Activated T-helper 1 cell treated with anti-CD3 and anti-CD28 coated beads, Interleukin-12 subunit alpha, Interleukin-12 subunit beta, Interleukin-2, Interleukin-4 antibody, amounts not matched to agents 30 ng/mL and 10 ng/mL and 1 ng/mL, durations not matched to agents 14 hours and 24 hours and 36 hours (primary cell): ENCODE measurements at regions not wholly inside any gene's neighbourhood (a gene's known extent, or its start where the extent isn't known, plus 50 kb on each side); places are given as distances from the start of the nearest gene placed in this dataset.
"Not testable (repeated sequence)": the region's sequence is repeated elsewhere in the genome, so short reads cannot be mapped to it uniquely, and the experiment has no call there.

Experiments used
- DNase-seq: peaks from one replicate; pipeline ENCODE4 v3.0.0; 2021; ENCODE audit warnings: low spot score
- H3K27ac Mint-ChIP-seq: one replicate; pipeline ENCODE4 v1.8.0; 2021; ENCODE audit warnings: mild to moderate bottlenecking, mixed read lengths
- H3K27me3 Mint-ChIP-seq: one replicate; pipeline ENCODE4 v1.8.0; 2022; ENCODE audit warnings: mild to moderate bottlenecking, moderate library complexity, mixed read lengths; ENCODE audit not compliant: insufficient read depth
- H3K36me3 Mint-ChIP-seq: one replicate; pipeline ENCODE4 v1.8.0; 2021; ENCODE audit warnings: low read depth, mixed read lengths
- H3K4me1 Mint-ChIP-seq: one replicate; pipeline ENCODE4 v1.8.0; 2021; ENCODE audit warnings: low read depth, mixed read lengths
- H3K4me3 Mint-ChIP-seq: one replicate; pipeline ENCODE4 v1.8.0; 2021; ENCODE audit warnings: mild to moderate bottlenecking, moderate library complexity, mixed read lengths
- H3K9me3 Mint-ChIP-seq: one replicate; pipeline ENCODE4 v1.8.0; 2021; ENCODE audit warnings: mixed read lengths
- intact Hi-C: fragments of 100-400 bp; cut with micrococcal nuclease; formaldehyde crosslinking; loops from one replicate; pipeline ENCODE4 v1.15.1; 2024

DNA sequence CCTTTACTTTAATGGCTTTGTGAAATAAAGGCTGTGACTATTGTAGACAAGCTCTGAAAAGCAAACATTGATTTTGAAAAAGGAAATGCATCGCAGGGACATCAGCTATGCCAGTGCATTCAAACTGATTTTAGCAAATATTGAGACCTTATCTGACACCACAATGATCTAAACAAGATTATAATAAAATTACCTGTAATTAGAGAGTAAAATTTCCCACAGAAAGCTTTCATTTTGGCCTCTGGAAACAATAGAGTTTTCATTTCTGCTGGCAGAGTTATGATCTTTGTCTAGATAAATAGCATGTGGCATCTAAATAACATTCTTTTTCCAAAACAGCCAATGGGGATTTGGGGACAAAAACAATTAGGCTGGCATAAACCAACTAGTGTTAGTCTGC, 650.4 kb upstream of the PRMT6 start:
- Mint-ChIP-seq H3K27ac (no peak overlapping the region), H3K9me3 (no peaks in the 10 kb centered on the region), H3K27me3 (no peaks in the 10 kb centered on the region)

DNA sequence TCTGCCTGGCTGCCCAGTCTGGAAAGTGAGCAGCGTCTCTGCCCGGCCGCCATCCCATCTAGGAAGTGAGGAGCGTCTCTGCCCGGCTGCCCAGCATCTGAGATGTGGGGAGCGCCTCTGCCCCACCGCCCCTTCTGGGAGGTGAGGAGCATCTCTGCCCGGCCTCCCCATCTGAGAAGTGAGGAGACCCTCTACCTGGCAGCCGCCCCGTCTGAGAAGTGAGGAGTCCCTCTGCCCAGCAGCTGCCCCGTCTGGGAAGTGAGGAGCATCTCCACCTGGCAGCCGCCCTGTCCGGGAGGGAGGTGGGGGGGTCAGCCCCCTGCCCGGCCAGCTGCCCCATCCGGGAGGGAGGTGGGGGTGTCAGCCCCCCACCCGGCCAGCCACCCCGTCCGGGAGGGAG, 644.2 kb upstream of the PRMT6 start:
- H3K4me3 Mint-ChIP-seq, DNase-seq, H3K27ac Mint-ChIP-seq, H3K27me3 Mint-ChIP-seq, intact Hi-C loops, H3K4me1 Mint-ChIP-seq, H3K36me3 Mint-ChIP-seq: not testable (repeated sequence)
- H3K9me3 Mint-ChIP-seq, result peaks cover 11% of the 10 kb centered on the region

More for the DNA sequence above, 650.4 kb upstream of the PRMT6 start:
- Mint-ChIP-seq H3K4me1 (no peaks in the 10 kb centered on the region), H3K4me3 (no peak overlapping the region), H3K36me3 (no peaks in the 10 kb centered on the region)
- intact Hi-C loops, result no loop called here
- no peak for DNase-seq

DNA sequence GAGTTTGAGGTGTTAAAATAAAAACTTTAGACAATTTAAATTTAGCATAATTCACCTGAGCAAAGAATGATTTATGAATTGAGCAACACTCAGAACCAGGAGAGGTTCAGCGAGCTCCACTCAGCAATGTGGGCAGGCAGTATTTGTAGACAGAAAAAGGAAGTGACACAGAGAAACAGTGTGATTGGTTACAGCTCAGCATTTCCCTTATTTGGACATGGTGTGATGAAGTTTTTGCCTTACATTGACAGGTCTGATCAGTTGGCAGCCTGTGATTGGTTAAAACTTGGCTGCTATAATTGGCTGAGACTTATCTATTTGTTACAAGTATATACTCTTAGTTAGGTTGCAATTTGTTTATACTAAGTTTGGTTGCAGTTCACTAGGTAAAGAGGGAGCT, 621.2 kb upstream of the PRMT6 start:
- Mint-ChIP-seq H3K9me3 (peaks cover 14% of the 10 kb centered on the region), H3K4me1 (no peaks in the 10 kb centered on the region), H3K36me3 (no peaks in the 10 kb centered on the region), H3K27me3 (no peaks in the 10 kb centered on the region), H3K27ac (no peak overlapping the region), H3K4me3 (no peak overlapping the region)
- intact Hi-C loops, result no loop called here
- no peak for DNase-seq

DNA sequence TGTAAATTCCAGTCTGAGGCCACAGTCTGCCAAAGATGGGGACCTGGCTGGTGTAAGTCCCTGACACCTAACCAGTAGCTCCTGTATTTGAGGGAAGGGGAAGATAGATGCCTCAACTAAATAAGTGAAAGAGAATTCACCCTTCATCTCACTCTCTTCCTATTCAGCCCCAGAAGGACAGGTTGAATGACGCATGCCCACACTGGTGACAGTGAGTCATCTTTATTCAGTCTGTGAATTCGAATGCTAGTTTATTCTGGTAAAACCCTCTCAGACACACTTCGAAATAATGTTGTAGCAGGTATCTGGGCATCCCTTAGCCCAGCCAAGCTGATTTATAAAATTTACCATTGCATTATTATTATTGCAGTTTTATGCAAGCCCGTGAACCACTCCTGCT, 617.0 kb upstream of the PRMT6 start:
- H3K36me3 Mint-ChIP-seq, result no peaks in the 10 kb centered on the region
- no peaks in the 10 kb centered on the region for H3K27me3 Mint-ChIP-seq
- H3K4me1 Mint-ChIP-seq, result no peaks in the 10 kb centered on the region
- peaks cover 14% of the 10 kb centered on the region for H3K9me3 Mint-ChIP-seq
- no peak for DNase-seq
- no peak overlapping the region for H3K4me3 Mint-ChIP-seq
- intact Hi-C loops, result no loop called here
- no peak overlapping the region for H3K27ac Mint-ChIP-seq

DNA sequence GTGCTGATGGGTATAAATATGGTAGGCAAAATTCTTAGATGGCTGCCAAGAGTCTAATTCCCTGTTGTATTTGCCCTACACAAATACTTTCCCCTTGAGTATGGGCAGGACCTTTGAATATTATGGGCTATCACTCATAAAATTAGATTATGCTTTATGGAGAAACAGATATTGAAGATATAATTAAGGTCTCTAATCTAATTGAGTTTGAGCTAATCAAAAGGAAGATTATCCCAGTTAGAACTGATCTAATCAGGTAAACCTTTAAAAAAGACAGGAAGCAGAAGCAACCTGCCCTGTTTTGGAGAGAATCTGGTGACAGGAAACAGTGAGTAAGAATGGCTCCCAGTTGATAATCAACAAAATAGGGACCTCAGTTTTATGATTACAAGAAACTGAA, 609.0 kb upstream of the PRMT6 start:
- DNase-seq, result no peak
- no peaks in the 10 kb centered on the region for H3K4me1 Mint-ChIP-seq
- H3K27ac Mint-ChIP-seq, result no peak overlapping the region
- H3K27me3 Mint-ChIP-seq, result no peaks in the 10 kb centered on the region
- H3K36me3 Mint-ChIP-seq, result no peaks in the 10 kb centered on the region
- H3K4me3 Mint-ChIP-seq, result no peak overlapping the region
- intact Hi-C loops, result no loop called here
- H3K9me3 Mint-ChIP-seq, result peaks cover 8% of the 10 kb centered on the region

DNA sequence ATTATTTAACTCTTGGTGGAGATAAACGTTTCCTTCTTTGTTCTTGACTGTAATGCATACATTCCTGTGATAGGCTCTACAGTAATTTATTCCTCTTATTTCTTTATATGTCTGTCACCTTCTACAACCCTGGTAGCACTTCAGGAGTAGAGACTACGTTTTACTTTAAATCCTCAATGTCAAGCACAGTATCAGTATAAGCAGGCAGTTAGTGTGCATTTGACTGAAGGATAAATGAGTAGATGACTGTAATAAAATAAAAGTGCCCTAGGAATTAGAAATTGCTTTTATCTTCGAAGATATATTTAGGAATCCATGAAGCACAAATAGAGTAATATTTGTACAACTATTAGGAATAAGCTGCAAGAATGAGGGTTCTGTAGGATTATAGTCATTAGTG, 599.6 kb upstream of the PRMT6 start:
- Mint-ChIP-seq H3K4me3 (no peak overlapping the region), H3K27me3 (no peaks in the 10 kb centered on the region), H3K27ac (no peak overlapping the region), H3K4me1 (no peaks in the 10 kb centered on the region), H3K9me3 (peaks cover 15% of the 10 kb centered on the region), H3K36me3 (no peaks in the 10 kb centered on the region)
- intact Hi-C loops, result no loop called here
- no peak for DNase-seq

DNA sequence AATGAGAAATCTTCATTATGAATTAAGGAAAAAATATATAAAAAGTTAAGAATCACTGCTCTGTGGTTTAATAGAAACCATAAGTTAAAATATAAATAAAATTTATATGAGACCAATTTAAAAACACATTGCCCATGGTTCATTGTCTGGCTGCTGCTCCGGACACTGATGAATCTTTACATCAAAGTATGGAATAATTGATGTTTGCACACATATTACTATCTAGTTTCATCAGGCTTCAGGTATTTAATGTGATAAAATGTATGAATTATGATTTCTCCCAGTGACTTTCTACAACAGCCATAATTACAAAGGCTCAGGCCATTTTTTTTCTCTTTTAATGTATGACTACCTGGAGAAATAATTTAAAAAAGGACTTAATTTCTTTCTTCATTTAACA, 599.1 kb upstream of the PRMT6 start:
- no peaks in the 10 kb centered on the region for H3K36me3 Mint-ChIP-seq
- peaks cover 14% of the 10 kb centered on the region for H3K9me3 Mint-ChIP-seq
- intact Hi-C loops, result no loop called here
- no peaks in the 10 kb centered on the region for H3K4me1 Mint-ChIP-seq
- no peak overlapping the region for H3K4me3 Mint-ChIP-seq
- no peak overlapping the region for H3K27ac Mint-ChIP-seq
- H3K27me3 Mint-ChIP-seq, result no peaks in the 10 kb centered on the region
- no peak for DNase-seq

DNA sequence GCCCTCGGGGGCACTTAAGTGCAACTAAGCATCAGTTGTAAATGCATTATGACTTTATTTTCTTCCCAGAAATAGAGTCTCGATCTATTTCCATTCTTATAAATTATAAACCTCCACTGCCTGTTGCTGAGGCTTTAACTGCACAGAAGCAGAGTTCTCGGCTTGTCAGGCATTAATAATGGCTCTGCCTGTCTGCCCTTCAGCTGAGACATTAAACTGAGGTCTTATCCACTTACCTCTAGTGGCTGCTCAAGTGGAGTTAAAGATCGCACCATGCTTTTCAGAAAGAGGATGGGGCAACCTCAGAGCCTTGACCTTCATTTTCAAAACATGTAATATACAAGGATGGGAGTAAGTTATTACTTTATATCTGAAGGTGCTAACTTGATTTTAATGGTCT, 597.6 kb upstream of the PRMT6 start:
- Mint-ChIP-seq H3K4me1 (no peaks in the 10 kb centered on the region), H3K4me3 (no peak overlapping the region), H3K27ac (no peak overlapping the region), H3K36me3 (no peaks in the 10 kb centered on the region), H3K9me3 (peaks cover 8% of the 10 kb centered on the region), H3K27me3 (no peaks in the 10 kb centered on the region)
- intact Hi-C loops, result no loop called here
- no peak for DNase-seq

DNA sequence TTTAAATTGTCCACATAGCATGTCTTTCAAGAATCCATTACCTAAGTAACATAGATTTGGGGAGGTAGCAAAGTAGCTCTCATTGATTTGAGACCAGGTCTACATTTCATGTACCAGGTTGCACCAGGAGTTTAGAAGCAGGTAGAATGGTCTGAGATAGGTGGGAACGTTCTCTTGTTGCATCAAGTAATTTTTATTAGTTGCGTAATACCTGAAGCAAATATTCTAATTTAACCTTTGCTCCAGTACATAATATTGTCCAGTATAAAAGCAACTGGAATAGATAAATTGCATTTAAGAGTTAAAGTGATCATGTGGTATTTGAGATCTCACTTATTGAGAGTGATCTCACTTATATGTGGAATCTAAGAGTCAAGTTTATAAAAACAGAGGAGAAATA, 597.1 kb upstream of the PRMT6 start:
- Mint-ChIP-seq H3K4me1 (no peaks in the 10 kb centered on the region), H3K36me3 (no peaks in the 10 kb centered on the region), H3K27me3 (no peaks in the 10 kb centered on the region), H3K9me3 (peaks cover 8% of the 10 kb centered on the region), H3K4me3 (no peak overlapping the region), H3K27ac (no peak overlapping the region)
- no peak for DNase-seq
- intact Hi-C loops, result no loop called here

DNA sequence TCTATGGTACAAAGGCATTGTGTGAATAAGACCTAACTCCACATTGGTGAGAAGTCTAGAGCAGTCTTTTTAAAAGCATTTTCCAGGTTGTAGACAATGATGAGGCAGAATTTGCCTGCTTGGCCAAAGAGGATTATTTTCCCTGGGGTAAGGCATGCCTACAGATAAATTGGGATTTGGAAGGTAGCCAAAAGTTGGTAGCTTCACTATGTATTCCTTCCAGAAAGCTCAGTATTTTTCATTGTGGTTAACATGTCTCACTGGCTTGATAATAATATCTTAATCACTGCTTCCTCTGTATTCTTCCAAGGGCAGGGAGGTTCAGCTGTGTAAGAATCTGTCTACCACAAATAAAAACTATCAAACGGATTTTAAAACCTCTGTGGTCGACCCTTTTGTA, 590.8 kb upstream of the PRMT6 start:
- Mint-ChIP-seq H3K36me3 (no peaks in the 10 kb centered on the region), H3K4me1 (no peaks in the 10 kb centered on the region), H3K9me3 (peaks cover 19% of the 10 kb centered on the region), H3K4me3 (no peak overlapping the region), H3K27ac (no peak overlapping the region), H3K27me3 (no peaks in the 10 kb centered on the region)
- intact Hi-C loops, result no loop called here
- no peak for DNase-seq

DNA sequence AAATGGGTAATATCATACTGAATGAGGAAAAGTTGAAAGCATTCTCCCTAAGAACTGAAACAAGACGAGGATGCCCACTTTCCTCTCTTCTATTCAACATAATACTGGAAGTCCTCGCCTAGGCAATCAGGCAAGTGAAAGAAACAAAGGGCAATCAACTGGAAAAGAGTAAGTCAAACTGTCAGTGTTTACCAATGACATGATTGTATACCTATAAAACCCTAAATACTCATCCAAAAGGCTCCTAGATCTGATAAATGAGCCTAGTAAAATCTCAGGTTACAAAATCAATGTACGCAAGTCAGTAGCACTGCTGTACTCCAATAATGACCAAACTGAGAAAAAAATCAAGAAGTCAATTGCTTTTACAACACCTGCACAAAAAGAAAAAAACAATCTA, 575.8 kb upstream of the PRMT6 start:
- no peaks in the 10 kb centered on the region for H3K27me3 Mint-ChIP-seq
- H3K9me3 Mint-ChIP-seq, result peaks cover 25% of the 10 kb centered on the region
- no peak for DNase-seq
- H3K27ac Mint-ChIP-seq, result no peak overlapping the region
- no peak overlapping the region for H3K4me3 Mint-ChIP-seq
- intact Hi-C loops, result no loop called here
- no peaks in the 10 kb centered on the region for H3K4me1 Mint-ChIP-seq
- H3K36me3 Mint-ChIP-seq, result no peaks in the 10 kb centered on the region

DNA sequence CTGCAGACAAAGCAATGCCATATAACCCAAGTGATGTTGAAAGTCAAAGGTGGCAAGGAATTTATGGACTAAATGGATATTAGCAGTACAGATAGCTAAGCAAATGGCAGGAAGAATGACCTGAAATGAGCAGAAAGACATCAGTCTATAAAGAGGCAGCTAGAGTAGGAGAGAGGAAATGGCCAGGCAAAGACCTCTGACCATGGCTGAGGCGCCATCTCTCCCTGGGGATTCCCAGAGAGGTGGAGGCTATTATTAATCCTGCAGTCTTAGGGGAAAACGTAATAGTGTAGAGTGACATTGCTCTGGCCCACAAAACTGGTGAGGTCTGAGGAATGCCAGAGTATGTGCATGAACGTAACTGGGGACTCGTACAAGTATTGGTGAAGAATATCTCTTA, 563.6 kb upstream of the PRMT6 start:
- H3K27me3 Mint-ChIP-seq, result no peaks in the 10 kb centered on the region
- no peaks in the 10 kb centered on the region for H3K36me3 Mint-ChIP-seq
- no peak overlapping the region for H3K27ac Mint-ChIP-seq
- H3K9me3 Mint-ChIP-seq, result peaks cover 8% of the 10 kb centered on the region
- DNase-seq, result no peak
- intact Hi-C loops, result no loop called here
- no peak overlapping the region for H3K4me3 Mint-ChIP-seq
- no peaks in the 10 kb centered on the region for H3K4me1 Mint-ChIP-seq

DNA sequence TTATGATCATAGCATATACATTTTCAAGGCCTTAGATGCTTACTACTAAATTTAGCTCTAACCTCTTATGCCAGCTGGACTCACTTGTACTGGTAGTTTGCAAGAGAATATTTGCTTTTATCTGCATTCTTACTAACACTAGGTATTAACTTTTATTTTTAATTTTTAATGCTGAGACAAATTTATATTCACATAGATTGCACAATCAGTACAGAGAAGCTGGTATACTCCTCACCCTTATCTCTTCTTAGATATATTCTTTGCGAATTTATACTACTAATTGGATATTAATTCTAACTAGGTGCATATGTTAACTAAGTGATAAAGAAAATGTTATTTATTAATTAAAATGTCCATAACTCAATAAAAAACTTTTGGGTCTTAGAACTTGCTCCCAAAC, 561.8 kb upstream of the PRMT6 start:
- DNase-seq, result no peak
- no peaks in the 10 kb centered on the region for H3K27me3 Mint-ChIP-seq
- no peaks in the 10 kb centered on the region for H3K4me1 Mint-ChIP-seq
- H3K36me3 Mint-ChIP-seq, result no peaks in the 10 kb centered on the region
- no peak overlapping the region for H3K27ac Mint-ChIP-seq
- peaks cover 8% of the 10 kb centered on the region for H3K9me3 Mint-ChIP-seq
- intact Hi-C loops, result no loop called here
- H3K4me3 Mint-ChIP-seq, result no peak overlapping the region

DNA sequence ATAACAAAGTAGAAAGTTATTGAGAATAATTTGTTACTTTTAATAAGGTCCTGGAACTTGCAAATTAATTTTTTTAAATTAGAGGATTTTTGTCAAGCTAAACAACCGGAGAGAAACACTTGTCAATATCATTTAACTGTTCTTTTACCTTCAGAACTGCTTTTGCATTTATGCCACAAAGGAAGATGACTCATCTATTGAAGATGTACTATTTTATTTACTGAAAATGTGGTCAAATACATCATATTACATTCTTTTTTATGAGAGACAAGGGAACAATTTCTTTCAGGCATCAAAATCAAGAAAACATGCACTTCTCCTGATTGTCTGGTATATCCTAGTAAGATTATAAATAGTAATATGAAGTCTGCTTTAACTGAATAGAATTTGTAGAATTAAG, 558.2 kb upstream of the PRMT6 start:
- Mint-ChIP-seq H3K36me3 (no peaks in the 10 kb centered on the region), H3K4me1 (no peaks in the 10 kb centered on the region), H3K27ac (no peak overlapping the region), H3K27me3 (no peaks in the 10 kb centered on the region), H3K9me3 (peaks cover 7% of the 10 kb centered on the region), H3K4me3 (no peak overlapping the region)
- no peak for DNase-seq
- intact Hi-C loops, result no loop called here
